ENCODE measurements at regions not wholly inside any gene's neighbourhood (a gene's known extent, or its start where the extent isn't known, plus 50 kb on each side); places are given as distances from the start of the nearest gene placed in this dataset.

DNA sequence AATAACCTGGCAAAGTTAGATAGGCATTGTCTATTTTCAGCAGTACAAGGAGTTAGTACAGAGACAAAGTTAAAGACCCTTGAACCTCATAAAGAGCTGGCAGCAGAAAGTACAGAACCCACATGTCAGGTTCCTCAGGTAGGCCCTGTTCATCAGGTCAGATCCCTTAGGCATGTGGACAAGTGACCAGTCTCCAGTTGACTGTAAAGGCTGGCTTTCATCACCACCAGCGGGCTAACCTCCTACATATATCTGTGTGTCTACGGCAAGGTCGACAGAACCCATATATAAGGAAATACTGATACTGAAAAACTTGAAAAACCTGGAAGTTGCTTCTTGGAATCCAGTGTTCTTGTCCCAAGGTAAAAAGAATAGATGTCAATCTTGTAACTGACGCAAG lies 223.1 kb upstream of the SGK1 start:
- TF ChIP-seq POLR2A (IDR thresholded peaks at IDR 0.05), result no peak
- TF ChIP-seq POLR2AphosphoS5 (IDR thresholded peaks at IDR 0.05), result no peak
- TF ChIP-seq, protein P1, sequence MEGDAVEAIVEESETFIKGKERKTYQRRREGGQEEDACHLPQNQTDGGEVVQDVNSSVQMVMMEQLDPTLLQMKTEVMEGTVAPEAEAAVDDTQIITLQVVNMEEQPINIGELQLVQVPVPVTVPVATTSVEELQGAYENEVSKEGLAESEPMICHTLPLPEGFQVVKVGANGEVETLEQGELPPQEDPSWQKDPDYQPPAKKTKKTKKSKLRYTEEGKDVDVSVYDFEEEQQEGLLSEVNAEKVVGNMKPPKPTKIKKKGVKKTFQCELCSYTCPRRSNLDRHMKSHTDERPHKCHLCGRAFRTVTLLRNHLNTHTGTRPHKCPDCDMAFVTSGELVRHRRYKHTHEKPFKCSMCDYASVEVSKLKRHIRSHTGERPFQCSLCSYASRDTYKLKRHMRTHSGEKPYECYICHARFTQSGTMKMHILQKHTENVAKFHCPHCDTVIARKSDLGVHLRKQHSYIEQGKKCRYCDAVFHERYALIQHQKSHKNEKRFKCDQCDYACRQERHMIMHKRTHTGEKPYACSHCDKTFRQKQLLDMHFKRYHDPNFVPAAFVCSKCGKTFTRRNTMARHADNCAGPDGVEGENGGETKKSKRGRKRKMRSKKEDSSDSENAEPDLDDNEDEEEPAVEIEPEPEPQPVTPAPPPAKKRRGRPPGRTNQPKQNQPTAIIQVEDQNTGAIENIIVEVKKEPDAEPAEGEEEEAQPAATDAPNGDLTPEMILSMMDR (IDR thresholded peaks at IDR 0.05), result no peak
- TF ChIP-seq EP300 (IDR thresholded peaks at IDR 0.05), result no peak

Data from suprapubic skin (tissue), 4 donors.